HG02571 (cell line): ENCODE measurements at regions not wholly inside any gene's neighbourhood (a gene's known extent, or its start where the extent isn't known, plus 50 kb on each side); places are given as distances from the start of the nearest gene placed in this dataset.
"Not testable (repeated sequence)": the region's sequence is repeated elsewhere in the genome, so short reads cannot be mapped to it uniquely, and the experiment has no call there.

Source experiments
- ATAC-seq: cut with Tn5 transposase; IDR thresholded peaks from one replicate; pipeline ENCODE4 v1.9.1; 2021; ENCODE audit warnings: mild to moderate bottlenecking, moderate library complexity; ENCODE audit not compliant: unreplicated experiment

- no peak for ATAC-seq
Measured at GRCh38 chr1:81183051-81183450, 617.7 kb upstream of the ADGRL2 start.

- no peak for ATAC-seq
Measured at GRCh38 chr1:81179242-81179641, 621.5 kb upstream of the ADGRL2 start.

GRCh38 chr1:81178431-81179093, 622.2 kb upstream of the ADGRL2 start:
- not testable (repeated sequence) for ATAC-seq

- no peak for ATAC-seq
Measured at GRCh38 chr1:81174811-81175476, 625.8 kb upstream of the ADGRL2 start.

GRCh38 chr1:81174052-81174451, 626.7 kb upstream of the ADGRL2 start:
- no peak for ATAC-seq

- ATAC-seq = no peak
Measured at GRCh38 chr1:81172483-81172882, 628.3 kb upstream of the ADGRL2 start.

- no peak for ATAC-seq
Measured at GRCh38 chr1:81170721-81171120, 630.0 kb upstream of the ADGRL2 start.

GRCh38 chr1:81165963-81166362, 634.8 kb upstream of the ADGRL2 start:
- ATAC-seq = no peak

- no peak for ATAC-seq
Measured at GRCh38 chr1:81160696-81161095, 640.0 kb upstream of the ADGRL2 start.

- ATAC-seq = no peak
Measured at GRCh38 chr1:81158592-81158991, 642.1 kb upstream of the ADGRL2 start.

GRCh38 chr1:81157686-81158085, 643.0 kb upstream of the ADGRL2 start:
- no peak for ATAC-seq

GRCh38 chr1:81156887-81157286, 643.8 kb upstream of the ADGRL2 start:
- no peak for ATAC-seq

- no peak for ATAC-seq
Measured at GRCh38 chr1:81155131-81155530, 645.6 kb upstream of the ADGRL2 start.

GRCh38 chr1:81151206-81151605, 649.5 kb upstream of the ADGRL2 start:
- ATAC-seq = no peak

GRCh38 chr1:81149649-81150325, 650.9 kb upstream of the ADGRL2 start:
- no peak for ATAC-seq

- no peak for ATAC-seq
Measured at GRCh38 chr1:81144240-81144825, 656.4 kb upstream of the ADGRL2 start.

GRCh38 chr1:81142099-81142826, 658.5 kb upstream of the ADGRL2 start:
- no peak for ATAC-seq

- ATAC-seq = no peak
Measured at GRCh38 chr1:81135524-81135923, 665.2 kb upstream of the ADGRL2 start.

GRCh38 chr1:81129776-81130175, 671.0 kb upstream of the ADGRL2 start:
- ATAC-seq = no peak

GRCh38 chr1:81129366-81129765, 671.4 kb upstream of the ADGRL2 start:
- ATAC-seq = no peak

- ATAC-seq = no peak
Measured at GRCh38 chr1:81128079-81128478, 672.7 kb upstream of the ADGRL2 start.
